ENCODE measurements at regions not wholly inside any gene's neighbourhood (a gene's known extent, or its start where the extent isn't known, plus 50 kb on each side); places are given as distances from the start of the nearest gene placed in this dataset.

DNA sequence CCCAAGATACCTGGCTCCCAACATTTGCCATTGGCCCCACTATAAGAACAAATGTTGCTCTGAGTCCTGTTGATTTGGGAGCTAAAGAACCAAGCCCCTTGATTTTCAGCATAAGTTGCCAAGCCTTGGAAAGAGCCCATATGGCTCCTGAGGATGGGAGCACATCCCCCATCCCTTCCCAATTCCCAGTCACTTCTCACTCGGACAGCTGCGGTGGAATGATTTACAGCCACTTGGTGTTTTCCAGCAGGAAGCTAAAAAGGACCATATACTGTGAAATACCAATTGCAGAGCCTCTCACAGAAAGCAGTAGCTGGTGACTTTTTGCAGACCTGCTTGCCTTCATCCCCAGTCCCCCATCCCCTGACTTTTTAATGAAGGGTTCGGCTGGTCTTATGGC is 524.6 kb downstream of the GRIN2A start:
- DNase-seq (ENCODE audit: low read depth) = no peak

GRCh38 chr16:9658164-9658563 is 524.1 kb downstream of the GRIN2A start:
- DNase-seq (ENCODE audit: low read depth) = no peak
- TF ChIP-seq CTCF (IDR thresholded peaks at IDR 0.05; ENCODE audit: insufficient read depth, low read depth, low read length, missing control alignments) = no peak
- H3K4me3 ChIP-seq (ENCODE audit: low read depth, low read length) = no peak overlapping the region

More for the DNA sequence above, 524.6 kb downstream of the GRIN2A start:
- TF ChIP-seq CTCF (IDR thresholded peaks at IDR 0.05; ENCODE audit: insufficient read depth, low read depth, low read length, missing control alignments) = no peak
- H3K4me3 ChIP-seq (ENCODE audit: low read depth, low read length) = no peak overlapping the region

GRCh38 chr16:9658586-9658985 is 523.6 kb downstream of the GRIN2A start:
- H3K4me3 ChIP-seq (ENCODE audit: low read depth, low read length) = no peak overlapping the region
- no peak for DNase-seq (ENCODE audit: low read depth)
- TF ChIP-seq CTCF (IDR thresholded peaks at IDR 0.05; ENCODE audit: insufficient read depth, low read depth, low read length, missing control alignments) = no peak

GRCh38 chr16:9660898-9661297 is 521.3 kb downstream of the GRIN2A start:
- no peak for DNase-seq (ENCODE audit: low read depth)
- TF ChIP-seq CTCF (IDR thresholded peaks at IDR 0.05; ENCODE audit: insufficient read depth, low read depth, low read length, missing control alignments) = no peak

DNA sequence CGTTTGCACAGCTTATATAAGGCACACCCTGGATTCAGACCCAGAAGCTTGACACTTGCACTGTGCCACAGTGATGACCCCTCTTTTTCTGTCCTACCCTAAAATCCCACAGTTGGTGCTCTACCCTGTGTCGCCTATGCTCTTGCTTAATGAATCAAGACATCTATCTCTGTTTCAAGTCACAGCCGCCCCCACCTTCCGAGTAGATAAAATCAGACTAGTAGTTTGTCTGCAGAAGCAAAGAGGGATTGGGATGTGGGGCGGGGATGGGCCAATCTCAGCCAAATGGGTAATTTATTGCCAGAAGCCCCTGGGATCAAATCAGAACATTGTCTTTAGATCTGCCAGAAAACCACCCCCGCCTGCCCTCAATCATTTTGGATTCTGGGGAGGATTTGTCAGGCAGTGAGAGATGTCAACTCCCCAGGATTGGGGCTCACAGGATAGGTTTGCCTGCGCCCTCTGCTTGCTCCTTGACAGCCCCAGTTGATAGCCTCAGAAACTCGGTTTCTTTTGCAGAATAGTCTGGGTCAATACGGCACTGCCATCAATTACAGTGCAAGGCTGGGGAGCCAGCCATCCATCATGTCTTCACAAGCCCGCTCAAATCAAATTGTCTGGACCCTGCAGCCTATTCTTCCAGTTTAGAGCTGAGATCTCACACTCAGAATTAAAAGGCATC is 520.8 kb downstream of the GRIN2A start:
- no peak for DNase-seq (ENCODE audit: low read depth)
- TF ChIP-seq CTCF (IDR thresholded peaks at IDR 0.05; ENCODE audit: insufficient read depth, low read depth, low read length, missing control alignments) = no peak

More at GRCh38 chr16:9660898-9661297, 521.3 kb downstream of the GRIN2A start:
- H3K4me3 ChIP-seq (ENCODE audit: low read depth, low read length) = no peak overlapping the region

GRCh38 chr16:9663588-9663987 is 518.6 kb downstream of the GRIN2A start:
- H3K4me3 ChIP-seq (ENCODE audit: low read depth, low read length) = no peak overlapping the region
- no peak for DNase-seq (ENCODE audit: low read depth)
- no peak for TF ChIP-seq CTCF (IDR thresholded peaks at IDR 0.05; ENCODE audit: insufficient read depth, low read depth, low read length, missing control alignments)

More for the DNA sequence above, 520.8 kb downstream of the GRIN2A start:
- no peak overlapping the region for H3K4me3 ChIP-seq (ENCODE audit: low read depth, low read length)

DNA sequence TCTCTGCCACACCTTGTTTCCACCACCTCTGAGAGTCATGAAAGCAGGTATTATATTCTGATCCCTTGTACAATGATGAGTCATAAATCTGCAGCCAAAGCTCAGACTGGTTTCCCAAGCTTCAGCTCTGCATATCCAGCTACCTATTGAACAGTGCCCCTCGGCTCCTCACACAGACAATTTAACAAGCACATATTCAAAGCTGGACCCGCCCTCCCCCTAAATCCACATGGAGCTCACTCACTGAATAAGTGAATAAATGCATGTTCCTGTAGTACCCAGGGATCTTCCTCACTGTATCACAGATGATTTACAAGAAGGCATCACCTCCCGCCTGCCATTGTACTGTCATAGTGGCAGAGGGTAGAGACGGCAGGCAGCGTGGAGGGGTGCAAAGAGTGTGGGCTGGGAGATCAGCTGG is 516.4 kb downstream of the GRIN2A start:
- no peak for TF ChIP-seq CTCF (IDR thresholded peaks at IDR 0.05; ENCODE audit: insufficient read depth, low read depth, low read length, missing control alignments)
- no peak for DNase-seq (ENCODE audit: low read depth)
- H3K4me3 ChIP-seq (ENCODE audit: low read depth, low read length) = no peak overlapping the region
